ENCODE measurements at regions not wholly inside any gene's neighbourhood (a gene's known extent, or its start where the extent isn't known, plus 50 kb on each side); places are given as distances from the start of the nearest gene placed in this dataset.

GRCh38 chr2:215207041-215207440 lies 68.6 kb upstream of the ABCA12 start:
- ATAC-seq, result no peak
- Histone ChIP-seq H3K9me3 (peaks cover 3% of the 10 kb centered on the region), H3K27ac (no peak overlapping the region), H3K27me3 (ENCODE audit: low read depth) (no peaks in the 10 kb centered on the region), H3K4me3 (no peak overlapping the region), H3K36me3 (no peaks in the 10 kb centered on the region), H3K4me1 (no peaks in the 10 kb centered on the region)
- intact Hi-C loops (cut with DNase I), result no loop called here
- TF ChIP-seq, protein P1, sequence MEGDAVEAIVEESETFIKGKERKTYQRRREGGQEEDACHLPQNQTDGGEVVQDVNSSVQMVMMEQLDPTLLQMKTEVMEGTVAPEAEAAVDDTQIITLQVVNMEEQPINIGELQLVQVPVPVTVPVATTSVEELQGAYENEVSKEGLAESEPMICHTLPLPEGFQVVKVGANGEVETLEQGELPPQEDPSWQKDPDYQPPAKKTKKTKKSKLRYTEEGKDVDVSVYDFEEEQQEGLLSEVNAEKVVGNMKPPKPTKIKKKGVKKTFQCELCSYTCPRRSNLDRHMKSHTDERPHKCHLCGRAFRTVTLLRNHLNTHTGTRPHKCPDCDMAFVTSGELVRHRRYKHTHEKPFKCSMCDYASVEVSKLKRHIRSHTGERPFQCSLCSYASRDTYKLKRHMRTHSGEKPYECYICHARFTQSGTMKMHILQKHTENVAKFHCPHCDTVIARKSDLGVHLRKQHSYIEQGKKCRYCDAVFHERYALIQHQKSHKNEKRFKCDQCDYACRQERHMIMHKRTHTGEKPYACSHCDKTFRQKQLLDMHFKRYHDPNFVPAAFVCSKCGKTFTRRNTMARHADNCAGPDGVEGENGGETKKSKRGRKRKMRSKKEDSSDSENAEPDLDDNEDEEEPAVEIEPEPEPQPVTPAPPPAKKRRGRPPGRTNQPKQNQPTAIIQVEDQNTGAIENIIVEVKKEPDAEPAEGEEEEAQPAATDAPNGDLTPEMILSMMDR (IDR thresholded peaks at IDR 0.05), result no peak
- DNase-seq, result no peak

- DNase-seq (no peak), ATAC-seq (no peak)
- no peak overlapping the region for H3K4me3 ChIP-seq
- no peak overlapping the region for H3K27ac ChIP-seq
- H3K9me3 ChIP-seq, result no peaks in the 10 kb centered on the region
- H3K4me1 ChIP-seq, result no peaks in the 10 kb centered on the region
- TF ChIP-seq, protein P1 (IDR thresholded peaks at IDR 0.05), result no peak
- no peaks in the 10 kb centered on the region for H3K27me3 ChIP-seq (ENCODE audit: low read depth)
- H3K36me3 ChIP-seq, result no peaks in the 10 kb centered on the region
- intact Hi-C loops (cut with DNase I), result no loop called here
Measured at GRCh38 chr2:215205787-215206186, 67.4 kb upstream of the ABCA12 start.

- Histone ChIP-seq H3K36me3 (no peaks in the 10 kb centered on the region), H3K27me3 (ENCODE audit: low read depth) (no peaks in the 10 kb centered on the region), H3K4me1 (no peaks in the 10 kb centered on the region), H3K4me3 (no peak overlapping the region), H3K9me3 (no peaks in the 10 kb centered on the region), H3K27ac (no peak overlapping the region)
- ATAC-seq (no peak), DNase-seq (no peak)
- intact Hi-C loops (cut with DNase I), result no loop called here
- TF ChIP-seq, protein P1 (IDR thresholded peaks at IDR 0.05), result no peak
Measured at GRCh38 chr2:215191477-215191876, 53.1 kb upstream of the ABCA12 start.

DNA sequence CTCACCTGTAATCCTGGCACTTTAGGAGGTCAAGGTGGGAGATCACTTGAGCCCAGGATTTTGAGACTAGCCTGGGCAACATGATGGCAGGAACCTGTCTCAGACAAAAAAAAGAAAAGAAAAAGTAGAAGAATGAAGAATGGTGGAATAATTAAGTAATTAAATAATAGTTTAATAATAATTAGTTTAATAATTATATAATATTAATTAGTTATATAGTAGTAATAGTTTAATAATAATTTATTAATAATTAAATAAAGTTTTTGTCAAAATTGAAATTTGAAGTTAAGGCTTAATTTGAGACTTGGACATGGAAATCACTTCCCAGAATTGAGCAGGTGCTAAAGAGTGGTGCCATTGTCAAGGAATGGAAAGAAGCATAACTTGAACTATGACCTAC lies 52.2 kb upstream of the ABCA12 start:
- intact Hi-C loops (cut with DNase I), result no loop called here
- H3K4me3 ChIP-seq, result no peak overlapping the region
- TF ChIP-seq, protein P1 (IDR thresholded peaks at IDR 0.05), result no peak
- no peaks in the 10 kb centered on the region for H3K4me1 ChIP-seq
- H3K27me3 ChIP-seq (ENCODE audit: low read depth), result no peaks in the 10 kb centered on the region
- DNase-seq (no peak), ATAC-seq (no peak)
- no peak overlapping the region for H3K27ac ChIP-seq
- H3K9me3 ChIP-seq, result no peaks in the 10 kb centered on the region
- no peaks in the 10 kb centered on the region for H3K36me3 ChIP-seq

DNA sequence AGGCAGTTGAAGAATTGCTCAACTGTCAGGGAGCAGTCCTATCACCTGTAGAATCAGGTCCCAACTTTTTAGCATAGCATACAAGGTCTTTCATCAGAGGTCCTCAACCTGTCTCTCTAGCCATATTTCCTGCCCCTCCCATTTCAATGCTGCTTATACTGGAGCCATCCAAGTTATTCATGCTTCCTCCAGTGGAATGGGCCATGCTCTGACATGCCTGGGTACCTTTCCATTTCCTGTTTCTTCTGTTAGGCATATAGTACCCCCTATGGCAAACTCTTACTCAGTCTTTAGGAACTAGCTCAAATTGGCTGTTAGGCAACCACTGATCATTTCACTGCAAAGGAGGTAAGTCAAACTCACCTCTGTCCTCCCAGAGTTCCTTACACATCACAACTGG lies 51.0 kb upstream of the ABCA12 start:
- ATAC-seq, result no peak
- DNase-seq, result no peak
- no peaks in the 10 kb centered on the region for H3K9me3 ChIP-seq
- H3K27me3 ChIP-seq (ENCODE audit: low read depth), result no peaks in the 10 kb centered on the region
- no peaks in the 10 kb centered on the region for H3K4me1 ChIP-seq
- TF ChIP-seq, protein P1 (IDR thresholded peaks at IDR 0.05), result no peak
- no peak overlapping the region for H3K27ac ChIP-seq
- H3K4me3 ChIP-seq, result no peak overlapping the region
- H3K36me3 ChIP-seq, result no peaks in the 10 kb centered on the region
- intact Hi-C loops (cut with DNase I), result no loop called here

Measured in lower lobe of right lung (tissue), 2 donors.